Activated naive CD4-positive, alpha-beta T cell treated with anti-CD3 and anti-CD28 coated beads, Interleukin-2, amount 50 U/mL, for 16 hours (primary cell): ENCODE measurements at regions not wholly inside any gene's neighbourhood (a gene's known extent, or its start where the extent isn't known, plus 50 kb on each side); places are given as distances from the start of the nearest gene placed in this dataset.
"Not testable (repeated sequence)": the region's sequence is repeated elsewhere in the genome, so short reads cannot be mapped to it uniquely, and the experiment has no call there.

Experiments
- DNase-seq: peaks from one replicate; pipeline ENCODE4 v3.0.0-alpha.2; 2020

- DNase-seq, result not testable (repeated sequence)
Observed at GRCh38 chr14:19052977-19053376, 85.7 kb downstream of the POTEM start.

DNA sequence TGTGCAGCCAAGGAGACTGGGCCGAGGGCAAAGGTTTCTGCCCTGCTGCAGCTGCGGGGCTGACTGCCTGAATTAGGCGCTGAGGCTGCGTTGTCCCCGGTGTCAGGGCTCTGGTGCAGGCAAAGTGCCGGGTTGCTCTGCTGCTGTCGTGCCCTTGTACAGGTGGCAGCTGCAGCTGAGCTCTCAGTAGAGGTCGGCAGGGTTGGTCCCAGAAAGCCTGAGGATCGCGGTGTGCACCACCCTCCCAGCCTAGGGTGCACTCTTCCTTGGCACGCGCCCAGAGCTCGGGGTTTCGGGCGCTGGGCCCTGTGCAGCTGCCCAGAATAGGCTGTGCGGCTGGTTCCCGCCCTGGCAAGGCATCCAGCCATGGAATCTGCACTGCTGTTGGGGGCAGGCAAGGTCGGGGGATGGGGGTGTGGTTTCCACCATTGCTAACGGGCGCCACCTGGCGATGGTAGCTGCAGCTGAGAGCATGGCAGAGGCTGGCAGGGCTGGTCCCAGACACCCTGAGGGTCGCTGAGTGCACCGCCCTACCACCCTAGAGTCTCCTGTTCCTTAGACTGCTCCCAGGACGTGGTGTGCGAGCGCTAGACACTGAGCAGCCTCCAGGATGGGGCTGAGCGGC, 86.3 kb downstream of the POTEM start:
- not testable (repeated sequence) for DNase-seq

GRCh38 chr14:19054108-19054721, 87.0 kb downstream of the POTEM start:
- DNase-seq, result peak; percentile 1

DNA sequence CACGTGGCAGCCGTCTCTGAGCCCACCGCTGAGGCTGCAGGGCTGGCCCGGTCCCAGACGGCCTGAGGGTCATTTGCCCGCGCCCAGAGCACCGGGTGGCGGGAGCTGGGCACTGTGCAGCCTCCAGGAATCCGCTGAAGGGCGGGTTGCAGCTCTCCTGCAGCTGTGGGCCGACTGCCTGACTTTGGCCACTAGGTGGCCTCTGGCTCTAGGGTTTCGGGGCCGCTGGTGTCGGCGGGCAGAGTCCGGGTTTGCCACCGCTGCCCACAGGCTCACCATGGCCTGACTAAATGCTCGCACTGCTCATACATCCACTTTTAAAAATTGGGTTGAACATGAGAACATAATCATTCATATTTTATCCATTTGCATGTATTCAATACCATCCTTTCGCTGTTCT, 87.7 kb downstream of the POTEM start:
- DNase-seq, result not testable (repeated sequence)

DNA sequence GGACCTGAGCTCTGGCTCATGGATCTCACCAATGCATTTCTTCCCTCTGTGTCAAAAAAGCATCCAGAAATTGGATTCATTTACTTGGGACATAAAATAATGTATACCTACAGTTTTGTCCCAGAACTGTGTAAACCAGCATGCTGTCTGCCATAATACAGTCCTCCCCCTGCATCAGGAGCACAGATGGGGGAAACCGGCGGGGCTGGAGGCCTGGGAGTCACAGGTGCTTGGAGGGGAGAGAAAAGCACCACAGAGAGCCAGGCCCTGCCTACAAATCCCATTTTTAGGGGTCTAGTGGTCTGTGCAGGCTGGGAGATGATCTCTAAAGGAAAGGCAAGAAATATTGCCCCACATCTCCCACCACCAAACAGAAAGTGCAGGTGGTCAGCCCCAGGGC, 91.8 kb downstream of the POTEM start:
- peak; percentile 14 for DNase-seq

DNA sequence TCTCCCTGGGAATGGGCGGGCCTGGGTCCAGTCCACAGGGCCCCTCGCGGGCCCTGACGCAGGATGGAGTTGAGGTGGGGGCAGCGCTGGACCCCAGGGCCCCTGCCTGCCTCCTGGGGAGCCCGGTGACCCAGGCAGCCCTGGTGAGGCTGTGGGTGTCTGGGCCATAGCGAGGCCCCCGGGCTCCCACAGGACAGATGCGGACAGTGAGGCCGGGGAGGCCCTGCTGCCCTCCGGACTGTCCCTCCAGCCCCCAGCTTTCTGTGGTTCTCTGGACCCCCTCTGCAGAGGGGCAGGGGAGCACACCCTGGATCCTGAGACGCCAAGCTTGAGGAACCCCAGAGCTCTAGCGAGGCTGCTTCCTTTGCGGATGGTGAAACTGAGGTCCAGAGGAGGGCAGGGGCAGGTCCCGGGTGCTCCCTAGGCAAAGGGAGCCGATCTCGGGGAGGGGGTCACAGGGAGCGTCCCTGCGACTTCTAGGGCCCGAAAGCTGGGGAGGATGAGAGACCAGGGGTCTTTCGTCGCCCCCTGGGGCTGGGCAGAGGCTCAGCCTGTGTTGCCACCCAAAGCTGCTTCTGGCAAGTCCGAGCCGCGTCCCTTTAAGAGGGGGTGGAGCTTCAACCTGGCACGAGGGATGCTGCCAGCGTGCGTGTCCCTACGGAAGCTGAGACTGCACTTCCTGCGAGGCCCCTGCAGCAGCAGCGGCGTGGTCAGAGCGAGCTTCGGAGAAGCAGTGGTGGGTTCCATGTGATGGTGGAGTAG, 94.6 kb downstream of the POTEM start:
- DNase-seq, result not testable (repeated sequence)

DNA sequence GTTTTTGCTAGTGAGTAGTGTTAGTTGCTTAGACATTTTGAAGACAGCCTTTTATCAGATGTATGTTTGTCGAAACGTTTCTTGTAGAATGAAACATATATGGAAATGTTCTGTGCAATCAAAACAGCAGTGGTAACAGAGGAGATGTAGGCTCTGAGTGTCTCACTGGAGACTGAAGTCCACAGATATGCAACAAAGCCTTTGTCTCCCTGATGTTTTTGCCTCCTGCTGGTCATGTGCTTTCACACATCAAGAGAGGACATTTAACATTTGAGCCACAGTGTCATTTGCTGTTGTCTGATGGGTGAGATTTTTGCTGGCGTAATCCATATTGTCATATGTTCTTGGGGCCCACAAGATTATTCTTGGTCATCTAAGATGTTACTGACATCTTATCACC, 101.7 kb downstream of the POTEM start:
- DNase-seq, result not testable (repeated sequence)

- not testable (repeated sequence) for DNase-seq
Observed at GRCh38 chr14:19072518-19072917, 105.3 kb downstream of the POTEM start.

DNA sequence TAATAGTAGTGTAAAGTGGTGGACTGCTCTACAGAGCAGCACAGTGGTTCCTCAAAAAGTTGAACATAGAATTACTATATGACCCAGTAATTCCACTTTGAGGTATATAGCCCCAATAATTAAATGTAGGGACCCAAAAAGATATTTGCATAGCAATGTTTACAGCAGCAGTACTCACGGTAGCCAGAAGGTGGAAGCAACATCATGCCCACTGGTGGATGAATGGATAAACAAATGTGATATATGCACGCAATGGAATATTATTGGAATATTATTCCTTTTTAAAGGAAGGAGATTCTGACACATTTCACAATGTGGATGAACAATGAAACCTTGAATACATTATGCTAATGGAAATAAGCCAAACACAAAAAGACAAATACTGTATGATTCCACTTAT, 121.4 kb downstream of the POTEM start:
- DNase-seq, result not testable (repeated sequence)

DNA sequence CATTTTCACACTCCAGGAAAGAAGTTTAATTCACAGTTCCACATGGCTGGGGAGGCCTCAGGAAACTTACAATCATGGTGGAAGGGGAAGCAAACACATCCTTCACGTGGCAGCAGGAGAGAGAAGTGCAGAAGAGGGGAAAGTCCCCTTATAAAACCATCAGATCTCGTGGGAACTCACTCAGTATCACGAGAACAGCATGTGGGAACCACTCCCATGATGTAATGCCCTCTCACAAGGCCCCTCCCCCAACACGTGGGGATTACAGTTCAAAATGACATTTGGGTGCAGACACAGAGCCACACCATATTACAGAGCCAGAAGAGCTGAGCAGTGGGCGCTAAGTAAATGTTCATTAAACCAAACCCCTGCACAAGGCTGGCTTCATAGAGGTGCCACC, 126.0 kb downstream of the POTEM start:
- not testable (repeated sequence) for DNase-seq

DNA sequence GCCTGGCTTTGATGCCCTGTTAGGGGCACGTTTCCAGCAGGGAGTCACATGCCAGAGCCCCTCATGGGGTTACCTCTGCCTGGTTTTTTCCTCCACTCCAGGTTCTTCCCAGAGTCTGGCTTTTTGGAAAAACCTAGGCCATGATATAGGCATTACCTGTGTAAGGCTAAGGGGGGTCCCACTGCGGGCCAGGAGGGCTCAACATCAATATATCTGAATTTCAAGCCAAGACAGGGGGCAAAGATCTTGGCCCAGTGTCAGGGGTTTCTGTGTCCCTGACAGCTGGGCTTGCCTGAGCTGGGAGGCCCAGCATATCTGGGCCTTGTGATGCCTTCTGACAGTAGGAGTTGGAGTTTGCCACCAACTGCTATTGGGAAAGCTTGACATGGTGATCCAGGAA, 127.5 kb downstream of the POTEM start:
- DNase-seq, result not testable (repeated sequence)

GRCh38 chr14:19095167-19095566, 127.9 kb downstream of the POTEM start:
- DNase-seq, result not testable (repeated sequence)

DNA sequence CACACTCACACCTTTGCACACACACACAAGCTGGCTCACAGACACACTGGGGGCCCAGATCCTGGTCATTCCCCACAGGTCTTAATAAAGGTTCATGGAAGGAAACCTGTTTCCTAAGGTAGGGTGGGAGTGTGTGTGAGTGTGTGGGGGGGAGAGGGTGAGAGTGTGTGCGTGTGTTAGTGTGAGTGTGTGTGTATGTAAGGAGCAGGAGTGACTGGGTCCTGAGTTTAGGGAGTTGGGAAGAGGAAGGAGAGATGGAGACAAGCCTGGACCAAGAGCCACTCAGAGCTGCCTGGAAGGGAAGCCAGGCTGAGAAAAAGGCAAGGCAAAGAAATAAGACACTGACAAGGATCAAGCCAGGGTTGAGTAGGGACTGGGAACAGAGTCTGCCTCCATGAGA, 129.2 kb downstream of the POTEM start:
- not testable (repeated sequence) for DNase-seq

- peak; percentile 10 for DNase-seq
Observed at GRCh38 chr14:19096876-19097275, 129.6 kb downstream of the POTEM start.

DNA sequence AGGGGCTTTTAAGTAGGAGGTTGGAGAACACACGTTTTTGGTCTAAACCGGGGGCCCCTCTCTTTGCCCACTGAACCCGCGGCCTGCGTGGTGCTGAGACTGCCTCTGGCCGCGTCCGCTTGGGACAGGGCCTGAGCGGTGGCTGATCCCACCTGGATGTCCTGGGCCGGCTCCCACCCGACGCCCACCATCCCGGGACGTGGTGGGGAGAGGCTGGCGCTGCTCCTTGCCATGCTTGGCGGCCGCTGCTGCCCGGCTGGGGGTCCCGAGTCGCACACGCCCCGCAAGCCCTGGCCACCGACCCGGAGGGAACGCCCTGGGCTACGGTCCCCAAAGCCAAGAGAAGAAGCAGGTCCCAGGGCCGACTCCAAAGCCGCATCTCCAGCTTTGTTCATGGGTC, 130.1 kb downstream of the POTEM start:
- peak; percentile 14 for DNase-seq

GRCh38 chr14:19097750-19098149, 130.5 kb downstream of the POTEM start:
- not testable (repeated sequence) for DNase-seq

DNA sequence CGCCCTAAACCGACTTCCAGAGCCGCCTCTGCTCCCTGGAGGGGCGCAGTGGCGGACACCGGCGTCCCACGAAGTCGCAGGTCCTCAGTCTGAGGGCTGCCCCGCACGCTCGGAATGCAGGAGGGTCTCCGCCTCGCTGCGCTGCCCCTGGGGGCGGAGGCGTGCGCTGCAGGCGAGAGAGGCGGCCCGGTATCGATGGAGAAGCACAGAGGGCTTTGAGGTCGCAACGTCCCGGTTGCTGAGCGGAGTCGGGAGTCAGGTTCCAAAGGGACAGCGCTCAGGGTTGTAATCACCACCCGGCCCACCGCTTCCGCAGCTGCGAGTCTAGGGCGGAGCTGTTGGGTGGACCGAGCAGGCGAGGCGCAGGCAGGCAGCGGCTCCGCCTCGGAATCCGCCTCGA, 131.0 kb downstream of the POTEM start:
- not testable (repeated sequence) for DNase-seq

DNA sequence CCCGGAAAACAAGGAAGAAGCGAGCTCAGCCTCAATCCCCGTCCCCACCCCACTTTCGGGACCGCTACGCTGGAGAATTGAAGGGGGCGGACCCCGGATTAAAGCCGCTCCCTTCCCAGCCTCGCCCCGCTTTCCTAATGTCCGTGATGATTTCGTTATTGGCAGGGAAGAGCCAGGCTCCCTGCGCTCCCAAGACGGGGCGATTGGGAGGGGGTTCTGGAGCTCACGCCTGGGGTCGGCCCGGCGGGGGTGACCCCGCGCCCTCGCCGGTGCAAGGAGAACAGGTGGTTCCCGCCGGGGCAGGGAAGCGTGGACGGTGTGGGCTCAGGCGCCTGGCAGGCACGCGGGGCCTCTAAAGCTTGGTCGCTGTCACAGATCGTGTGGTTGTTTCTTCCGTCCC, 131.5 kb downstream of the POTEM start:
- DNase-seq, result peak; percentile 14

DNA sequence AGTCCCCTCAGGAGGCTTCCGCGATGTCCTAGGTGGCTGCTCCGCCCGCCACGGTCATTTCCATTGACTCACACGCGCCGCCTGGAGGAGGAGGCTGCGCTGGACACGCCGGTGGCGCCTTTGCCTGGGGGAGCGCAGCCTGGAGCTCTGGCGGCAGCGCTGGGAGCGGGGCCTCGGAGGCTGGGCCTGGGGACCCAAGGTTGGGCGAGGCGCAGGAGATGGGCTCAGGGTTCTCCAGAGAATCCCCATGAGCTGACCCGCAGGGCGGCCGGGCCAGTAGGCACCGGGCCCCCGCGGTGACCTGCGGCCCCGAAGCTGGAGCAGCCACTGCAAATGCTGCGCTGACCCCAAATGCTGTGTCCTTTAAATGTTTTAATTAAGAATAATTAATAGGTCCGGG, 132.1 kb downstream of the POTEM start:
- not testable (repeated sequence) for DNase-seq

- not testable (repeated sequence) for DNase-seq
Observed at GRCh38 chr14:19099939-19100338, 132.7 kb downstream of the POTEM start.

GRCh38 chr14:19105551-19105950, 138.3 kb downstream of the POTEM start:
- DNase-seq, result not testable (repeated sequence)

- not testable (repeated sequence) for DNase-seq
Observed at GRCh38 chr14:19109887-19110286, 142.7 kb downstream of the POTEM start.

- DNase-seq, result not testable (repeated sequence)
Observed at GRCh38 chr14:19120383-19120782, 153.1 kb downstream of the POTEM start.
